ENCODE measurements at regions not wholly inside any gene's neighbourhood (a gene's known extent, or its start where the extent isn't known, plus 50 kb on each side); places are given as distances from the start of the nearest gene placed in this dataset.

DNA sequence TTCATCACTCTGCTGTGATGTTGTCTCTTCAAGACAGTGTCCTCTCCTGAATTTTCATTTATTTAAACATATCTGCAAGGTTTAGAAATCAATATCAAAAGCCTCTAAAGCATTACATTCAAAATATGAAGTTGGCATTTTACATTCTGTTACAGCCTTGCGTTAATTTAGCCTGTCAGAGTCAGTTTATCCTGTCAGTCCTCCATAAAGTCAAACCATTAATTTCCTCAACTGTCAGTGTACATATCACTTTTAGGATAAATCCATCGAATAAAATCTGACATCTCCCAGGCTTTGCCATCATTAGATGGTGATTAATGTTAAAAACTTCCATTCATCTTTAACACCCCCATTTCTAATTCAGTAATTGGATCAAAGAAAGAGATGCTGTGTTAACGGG is 77.0 kb downstream of the NPY start:
- Histone ChIP-seq H2AFZ (ENCODE audit: low read depth) (no peak overlapping the region), H3K9ac (no peak overlapping the region), H3K27ac (ENCODE audit: low read depth in 2 of 2, low read length in 1 of 2) (no peak overlapping the region), H4K20me1 (ENCODE audit: insufficient read depth) (no peaks in the 10 kb centered on the region), H3K27me3 (ENCODE audit: insufficient read depth) (no peaks in the 10 kb centered on the region), H3K9me2 (no peaks in the 10 kb centered on the region), H3K79me2 (ENCODE audit: insufficient read depth) (no peaks in the 10 kb centered on the region), H3K4me3 (ENCODE audit: low read depth in 2 of 2, low read length in 1 of 2) (no peak overlapping the region), H3K36me3 (replicated peaks in 1 of 2; ENCODE audit: control insufficient read depth in 1 of 2, insufficient read depth in 2 of 2, low read length in 1 of 2) (no peaks in the 10 kb centered on the region), H3K4me2 (no peak overlapping the region), H3K9me3 (no peaks in the 10 kb centered on the region), H3K4me1 (ENCODE audit: control insufficient read depth in 1 of 2, insufficient read depth in 2 of 2, low read depth in 1 of 2, low read length in 1 of 2) (no peaks in the 10 kb centered on the region; a peak in 1 of 4 replicates), H3F3A (replicated peaks; ENCODE audit: insufficient read depth) (no peaks in the 10 kb centered on the region)
- no peak for DNase-seq
- POLR2A ChIA-PET = no interaction called here
- CTCF ChIA-PET = interaction anchor here (0.8 to 2.4 kb wide), 4 partner anchors 12 to 497 kb away, joined by 3 to 10 read pairs (median 7); no protein-coding TSS in a partner anchor
- TF ChIP-seq POLR2AphosphoS5 (IDR thresholded peaks at IDR 0.05; ENCODE audit: low read depth, low read length) (no peak), TAF1 (IDR thresholded peaks at IDR 0.05; ENCODE audit: borderline replicate concordance, low read depth, low read length) (no peak), FOSL2 (IDR thresholded peaks at IDR 0.05; ENCODE audit: borderline replicate concordance, low read depth) (no peak)
- TF ChIP-seq, protein P1, sequence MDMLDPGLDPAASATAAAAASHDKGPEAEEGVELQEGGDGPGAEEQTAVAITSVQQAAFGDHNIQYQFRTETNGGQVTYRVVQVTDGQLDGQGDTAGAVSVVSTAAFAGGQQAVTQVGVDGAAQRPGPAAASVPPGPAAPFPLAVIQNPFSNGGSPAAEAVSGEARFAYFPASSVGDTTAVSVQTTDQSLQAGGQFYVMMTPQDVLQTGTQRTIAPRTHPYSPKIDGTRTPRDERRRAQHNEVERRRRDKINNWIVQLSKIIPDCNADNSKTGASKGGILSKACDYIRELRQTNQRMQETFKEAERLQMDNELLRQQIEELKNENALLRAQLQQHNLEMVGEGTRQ (IDR thresholded peaks at IDR 0.05; ENCODE audit: borderline replicate concordance, low read depth, low read length) = no peak
- TF ChIP-seq, protein P2, sequence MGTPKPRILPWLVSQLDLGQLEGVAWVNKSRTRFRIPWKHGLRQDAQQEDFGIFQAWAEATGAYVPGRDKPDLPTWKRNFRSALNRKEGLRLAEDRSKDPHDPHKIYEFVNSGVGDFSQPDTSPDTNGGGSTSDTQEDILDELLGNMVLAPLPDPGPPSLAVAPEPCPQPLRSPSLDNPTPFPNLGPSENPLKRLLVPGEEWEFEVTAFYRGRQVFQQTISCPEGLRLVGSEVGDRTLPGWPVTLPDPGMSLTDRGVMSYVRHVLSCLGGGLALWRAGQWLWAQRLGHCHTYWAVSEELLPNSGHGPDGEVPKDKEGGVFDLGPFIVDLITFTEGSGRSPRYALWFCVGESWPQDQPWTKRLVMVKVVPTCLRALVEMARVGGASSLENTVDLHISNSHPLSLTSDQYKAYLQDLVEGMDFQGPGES (IDR thresholded peaks at IDR 0.05; ENCODE audit: low read depth, low read length) = no peak
- TF ChIP-seq, protein P3, sequence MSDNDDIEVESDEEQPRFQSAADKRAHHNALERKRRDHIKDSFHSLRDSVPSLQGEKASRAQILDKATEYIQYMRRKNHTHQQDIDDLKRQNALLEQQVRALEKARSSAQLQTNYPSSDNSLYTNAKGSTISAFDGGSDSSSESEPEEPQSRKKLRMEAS (IDR thresholded peaks at IDR 0.05; ENCODE audit: low read depth) = no peak
- 37% methylated on average over 3 of the region's 3 CpGs for WGBS (ENCODE audit: low lambda C conversion rate)

DNA sequence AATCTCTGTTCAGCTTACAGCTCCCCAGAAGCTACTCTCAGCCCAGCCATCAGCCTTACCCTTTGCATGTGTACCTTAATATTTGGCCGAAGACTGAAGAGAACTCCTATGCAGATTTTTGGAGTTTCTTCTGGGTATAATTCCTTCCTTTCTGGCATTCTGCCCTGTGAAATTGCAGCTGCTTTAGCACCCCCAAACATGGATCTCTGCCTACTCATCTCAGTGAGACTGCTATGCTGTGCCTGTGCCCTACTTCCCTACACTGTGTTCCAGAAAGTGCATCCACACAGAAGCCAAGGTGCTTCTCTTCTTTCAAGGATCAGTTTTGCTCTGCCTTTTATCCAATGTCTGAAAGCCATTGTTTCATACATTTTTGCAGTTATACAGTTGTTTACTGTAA is 81.6 kb downstream of the NPY start:
- no peaks in the 10 kb centered on the region for H3K36me3 ChIP-seq (replicated peaks in 1 of 2; ENCODE audit: control insufficient read depth in 1 of 2, insufficient read depth in 2 of 2, low read length in 1 of 2)
- no peaks in the 10 kb centered on the region for H3K9me3 ChIP-seq
- 56% methylated on average over 1 of the region's 1 CpG for WGBS (ENCODE audit: low lambda C conversion rate)
- no peak overlapping the region for H3K27ac ChIP-seq (ENCODE audit: low read depth in 2 of 2, low read length in 1 of 2)
- no peak overlapping the region for H2AFZ ChIP-seq (ENCODE audit: low read depth)
- CTCF ChIA-PET = interaction anchor here (1.1 to 1.2 kb wide), 2 partner anchors 24 to 729 kb away, joined by 3 to 4 read pairs; no protein-coding TSS in a partner anchor
- H3F3A ChIP-seq (replicated peaks; ENCODE audit: insufficient read depth) = no peaks in the 10 kb centered on the region
- no peak for DNase-seq
- H3K79me2 ChIP-seq (ENCODE audit: insufficient read depth) = no peaks in the 10 kb centered on the region
- no peak overlapping the region for H3K4me3 ChIP-seq (ENCODE audit: low read depth in 2 of 2, low read length in 1 of 2)
- no peak overlapping the region for H3K4me2 ChIP-seq
- H3K27me3 ChIP-seq (ENCODE audit: insufficient read depth) = no peaks in the 10 kb centered on the region; the same call in 1 of the 2 replicates
- POLR2A ChIA-PET = no interaction called here
- no peaks in the 10 kb centered on the region for H4K20me1 ChIP-seq (ENCODE audit: insufficient read depth)
- H3K9me2 ChIP-seq = no peaks in the 10 kb centered on the region
- H3K9ac ChIP-seq = no peak overlapping the region
- H3K4me1 ChIP-seq (ENCODE audit: control insufficient read depth in 1 of 2, insufficient read depth in 2 of 2, low read depth in 1 of 2, low read length in 1 of 2) = peaks cover 0 to 2% of the 10 kb centered on the region in 2 experiments; a peak in 2 of 4 replicates
- no peak for TF ChIP-seq EP300 (IDR thresholded peaks at IDR 0.05; ENCODE audit: borderline replicate concordance in 1 of 2, low read depth in 1 of 2, low read length in 1 of 2)
- no peak for TF ChIP-seq RFX5 (IDR thresholded peaks at IDR 0.05; ENCODE audit: low read length)
- no peak for TF ChIP-seq TCF12 (IDR thresholded peaks at IDR 0.05)
- TF ChIP-seq, protein P3 (IDR thresholded peaks at IDR 0.05; ENCODE audit: low read depth) = no peak
- TF ChIP-seq GATA2 (CRISPR knock-in tag; IDR thresholded peaks at IDR 0.05) = no peak
- TF ChIP-seq, protein P4, sequence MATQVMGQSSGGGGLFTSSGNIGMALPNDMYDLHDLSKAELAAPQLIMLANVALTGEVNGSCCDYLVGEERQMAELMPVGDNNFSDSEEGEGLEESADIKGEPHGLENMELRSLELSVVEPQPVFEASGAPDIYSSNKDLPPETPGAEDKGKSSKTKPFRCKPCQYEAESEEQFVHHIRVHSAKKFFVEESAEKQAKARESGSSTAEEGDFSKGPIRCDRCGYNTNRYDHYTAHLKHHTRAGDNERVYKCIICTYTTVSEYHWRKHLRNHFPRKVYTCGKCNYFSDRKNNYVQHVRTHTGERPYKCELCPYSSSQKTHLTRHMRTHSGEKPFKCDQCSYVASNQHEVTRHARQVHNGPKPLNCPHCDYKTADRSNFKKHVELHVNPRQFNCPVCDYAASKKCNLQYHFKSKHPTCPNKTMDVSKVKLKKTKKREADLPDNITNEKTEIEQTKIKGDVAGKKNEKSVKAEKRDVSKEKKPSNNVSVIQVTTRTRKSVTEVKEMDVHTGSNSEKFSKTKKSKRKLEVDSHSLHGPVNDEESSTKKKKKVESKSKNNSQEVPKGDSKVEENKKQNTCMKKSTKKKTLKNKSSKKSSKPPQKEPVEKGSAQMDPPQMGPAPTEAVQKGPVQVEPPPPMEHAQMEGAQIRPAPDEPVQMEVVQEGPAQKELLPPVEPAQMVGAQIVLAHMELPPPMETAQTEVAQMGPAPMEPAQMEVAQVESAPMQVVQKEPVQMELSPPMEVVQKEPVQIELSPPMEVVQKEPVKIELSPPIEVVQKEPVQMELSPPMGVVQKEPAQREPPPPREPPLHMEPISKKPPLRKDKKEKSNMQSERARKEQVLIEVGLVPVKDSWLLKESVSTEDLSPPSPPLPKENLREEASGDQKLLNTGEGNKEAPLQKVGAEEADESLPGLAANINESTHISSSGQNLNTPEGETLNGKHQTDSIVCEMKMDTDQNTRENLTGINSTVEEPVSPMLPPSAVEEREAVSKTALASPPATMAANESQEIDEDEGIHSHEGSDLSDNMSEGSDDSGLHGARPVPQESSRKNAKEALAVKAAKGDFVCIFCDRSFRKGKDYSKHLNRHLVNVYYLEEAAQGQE (IDR thresholded peaks at IDR 0.05; ENCODE audit: low read depth, low read length) = no peak
- no peak for TF ChIP-seq EZH2phosphoT487 (IDR thresholded peaks at IDR 0.05; ENCODE audit: borderline replicate concordance, low read depth)
- no peak for TF ChIP-seq GABPA (IDR thresholded peaks at IDR 0.05; ENCODE audit: low read depth)
- TF ChIP-seq RCOR1 (IDR thresholded peaks at IDR 0.05; ENCODE audit: low read length) = no peak
- no peak for TF ChIP-seq TEAD4 (IDR thresholded peaks at IDR 0.05; ENCODE audit: borderline replicate concordance, insufficient read depth)
- no peak for TF ChIP-seq FOSL2 (IDR thresholded peaks at IDR 0.05; ENCODE audit: borderline replicate concordance, low read depth)
- no peak for TF ChIP-seq TAF1 (IDR thresholded peaks at IDR 0.05; ENCODE audit: borderline replicate concordance, low read depth, low read length)
- no peak for TF ChIP-seq ELF1 (IDR thresholded peaks at IDR 0.05)
- TF ChIP-seq, protein P5, sequence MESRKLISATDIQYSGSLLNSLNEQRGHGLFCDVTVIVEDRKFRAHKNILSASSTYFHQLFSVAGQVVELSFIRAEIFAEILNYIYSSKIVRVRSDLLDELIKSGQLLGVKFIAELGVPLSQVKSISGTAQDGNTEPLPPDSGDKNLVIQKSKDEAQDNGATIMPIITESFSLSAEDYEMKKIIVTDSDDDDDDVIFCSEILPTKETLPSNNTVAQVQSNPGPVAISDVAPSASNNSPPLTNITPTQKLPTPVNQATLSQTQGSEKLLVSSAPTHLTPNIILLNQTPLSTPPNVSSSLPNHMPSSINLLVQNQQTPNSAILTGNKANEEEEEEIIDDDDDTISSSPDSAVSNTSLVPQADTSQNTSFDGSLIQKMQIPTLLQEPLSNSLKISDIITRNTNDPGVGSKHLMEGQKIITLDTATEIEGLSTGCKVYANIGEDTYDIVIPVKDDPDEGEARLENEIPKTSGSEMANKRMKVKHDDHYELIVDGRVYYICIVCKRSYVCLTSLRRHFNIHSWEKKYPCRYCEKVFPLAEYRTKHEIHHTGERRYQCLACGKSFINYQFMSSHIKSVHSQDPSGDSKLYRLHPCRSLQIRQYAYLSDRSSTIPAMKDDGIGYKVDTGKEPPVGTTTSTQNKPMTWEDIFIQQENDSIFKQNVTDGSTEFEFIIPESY (IDR thresholded peaks at IDR 0.05; ENCODE audit: borderline replicate concordance, low read depth) = no peak
- no peak for TF ChIP-seq SIN3A (IDR thresholded peaks at IDR 0.05; ENCODE audit: borderline replicate concordance, low read depth, low read length)
- no peak for TF ChIP-seq FOXM1 (IDR thresholded peaks at IDR 0.05; ENCODE audit: low read depth)

Measured in SK-N-SH (cell line).